Caco-2 (cell line): ENCODE measurements at regions not wholly inside any gene's neighbourhood (a gene's known extent, or its start where the extent isn't known, plus 50 kb on each side); places are given as distances from the start of the nearest gene placed in this dataset.
"Not testable (repeated sequence)": the region's sequence is repeated elsewhere in the genome, so short reads cannot be mapped to it uniquely, and the experiment has no call there.

Experiments used
- BruUV-seq: library from RNA; stranded (reverse); fragments of 400-500 nt; replicated peaks from 2 replicates; lab custom pipeline; 2021; lab: Mats Ljungman, UMichigan
- CTCF ChIA-PET: fragments of 300-600 bp; sonication (Branson Sonifier 250); formaldehyde crosslinking; loops from one replicate; lab custom pipeline; 2022; ENCODE audit warnings: antibody characterized with exemption; lab: Charles Lee
- POLR2A ChIA-PET: fragments of 300-600 bp; sonication (Branson Sonifier 250); formaldehyde crosslinking; loops from one replicate; lab custom pipeline; 2022; ENCODE audit warnings: antibody characterized with exemption; lab: Charles Lee
- DNase-seq, 2 experiments: peaks; one replicate each; pipeline versions ENCODE4 v3.0.0 to v3.0.0-alpha.2; 2020 to 2022
- H3K27me3 ChIP-seq: replicated peaks from 2 replicates; pipeline ENCODE4 v1.6.0; 2011; ENCODE audit warnings: low read length; ENCODE audit not compliant: control insufficient read depth, insufficient read depth
- H3K36me3 ChIP-seq: 2 replicates; pipeline ENCODE4 v1.5.1; 2011; ENCODE audit warnings: low read length; ENCODE audit not compliant: control insufficient read depth, insufficient read depth
- H3K4me1 ChIP-seq: fragments of 250-450 bp; sonication (Bioruptor Pico); 2 replicates; pipeline ENCODE4 v1.5.1; 2020; ENCODE audit warnings: mild to moderate bottlenecking
- H3K4me3 ChIP-seq: 2 replicates; pipeline ENCODE4 v1.5.1; 2011; ENCODE audit warnings: low read depth, mild to moderate bottlenecking, control low read depth, low read length
- H3K9me3 ChIP-seq: fragments of 250-450 bp; sonication (Bioruptor Pico); 2 replicates; pipeline ENCODE4 v1.5.1; 2020; ENCODE audit warnings: mild to moderate bottlenecking, moderate library complexity
- H3K27ac Mint-ChIP-seq: one replicate; pipeline ENCODE4 v1.8.0; 2022; ENCODE audit warnings: mixed read lengths; ENCODE audit not compliant: unreplicated experiment
- H3K27me3 Mint-ChIP-seq: one replicate; pipeline ENCODE4 v1.8.0; 2022; ENCODE audit warnings: mixed read lengths; ENCODE audit not compliant: insufficient read depth, unreplicated experiment
- H3K36me3 Mint-ChIP-seq: one replicate; pipeline ENCODE4 v1.8.0; 2022; ENCODE audit warnings: mild to moderate bottlenecking, mixed read lengths; ENCODE audit not compliant: insufficient read depth, unreplicated experiment
- H3K4me1 Mint-ChIP-seq: one replicate; pipeline ENCODE4 v1.8.0; 2022; ENCODE audit warnings: low read depth, mixed read lengths; ENCODE audit not compliant: unreplicated experiment
- H3K4me3 Mint-ChIP-seq: one replicate; pipeline ENCODE4 v1.8.0; 2022; ENCODE audit warnings: mild to moderate bottlenecking, moderate library complexity, mixed read lengths; ENCODE audit not compliant: unreplicated experiment
- H3K9me3 Mint-ChIP-seq: one replicate; pipeline ENCODE4 v1.8.0; 2022; ENCODE audit warnings: mixed read lengths; ENCODE audit not compliant: unreplicated experiment
- CTCF ChIP-seq, 2 experiments: fragments of 200-600 bp in 1 of 2; IDR thresholded peaks; 1 replicate in 1 of 2; 2 replicates in 1 of 2; pipeline versions ENCODE4 v1.5.1 to v1.8.0; 2011 to 2022; ENCODE audit warnings: antibody characterized with exemption in 1 of 2, control low read depth in 1 of 2, inconsistent platforms in 1 of 2, low read depth in 1 of 2, low read length in 1 of 2, mild to moderate bottlenecking in 1 of 2, moderate library complexity in 1 of 2; ENCODE audit not compliant: insufficient read depth in 1 of 2, severe bottlenecking in 1 of 2, unreplicated experiment in 1 of 2
- intact Hi-C: fragments of 100-400 bp; cut with micrococcal nuclease; formaldehyde crosslinking; loops from one replicate; pipeline ENCODE4 v1.10.0; 2022; ENCODE audit not compliant: unreplicated experiment

- no peak overlapping the region for H3K4me3 Mint-ChIP-seq
- H3K4me1 Mint-ChIP-seq, result no peaks in the 10 kb centered on the region
- ChIA-PET POLR2A (no interaction called here), CTCF (no interaction called here)
- TF ChIP-seq CTCF (IDR thresholded peaks at IDR 0.05; ENCODE audit: insufficient read depth in 1 of 2, low read depth in 1 of 2, low read length in 1 of 2, severe bottlenecking in 1 of 2, unreplicated experiment in 1 of 2), result no peak
- Histone ChIP-seq H3K36me3 (no peaks in the 10 kb centered on the region), H3K9me3 (no peaks in the 10 kb centered on the region), H3K4me3 (no peak overlapping the region), H3K4me1 (0 out of 2 replicates have a peak, but pooled peaks cover 6% of the 10 kb centered on the region), H3K27me3 (no peaks in the 10 kb centered on the region)
- no TSS peak for BruUV-seq
- no peak for DNase-seq
- H3K36me3 Mint-ChIP-seq, result no peaks in the 10 kb centered on the region
- H3K27me3 Mint-ChIP-seq, result no peaks in the 10 kb centered on the region
- intact Hi-C loops, result no loop called here
- H3K27ac Mint-ChIP-seq, result no peak overlapping the region
- H3K9me3 Mint-ChIP-seq, result no peaks in the 10 kb centered on the region
Observed at GRCh38 chr5:91297994-91298393, 85.1 kb downstream of the ARRDC3 start.

- Histone ChIP-seq H3K4me3 (no peak overlapping the region), H3K9me3 (no peaks in the 10 kb centered on the region), H3K4me1 (0 out of 2 replicates have a peak, but pooled peaks cover 6% of the 10 kb centered on the region), H3K27me3 (no peaks in the 10 kb centered on the region), H3K36me3 (no peaks in the 10 kb centered on the region)
- intact Hi-C loops, result no loop called here
- DNase-seq, result no peak
- ChIA-PET POLR2A (no interaction called here), CTCF (no interaction called here)
- Mint-ChIP-seq H3K36me3 (no peaks in the 10 kb centered on the region), H3K27me3 (no peaks in the 10 kb centered on the region), H3K27ac (no peak overlapping the region), H3K9me3 (no peaks in the 10 kb centered on the region), H3K4me3 (no peak overlapping the region), H3K4me1 (no peaks in the 10 kb centered on the region)
- TF ChIP-seq CTCF (IDR thresholded peaks at IDR 0.05; ENCODE audit: insufficient read depth in 1 of 2, low read depth in 1 of 2, low read length in 1 of 2, severe bottlenecking in 1 of 2, unreplicated experiment in 1 of 2), result no peak
- BruUV-seq, result no TSS peak
Observed at GRCh38 chr5:91296674-91297143, 86.4 kb downstream of the ARRDC3 start.

GRCh38 chr5:91296102-91296501, 87.0 kb downstream of the ARRDC3 start:
- H3K27me3 ChIP-seq, BruUV-seq, H3K36me3 Mint-ChIP-seq, H3K4me1 ChIP-seq, H3K4me3 ChIP-seq, H3K9me3 ChIP-seq, DNase-seq, H3K4me3 Mint-ChIP-seq, H3K36me3 ChIP-seq, H3K27ac Mint-ChIP-seq, POLR2A ChIA-PET, H3K27me3 Mint-ChIP-seq, CTCF ChIA-PET, H3K4me1 Mint-ChIP-seq, H3K9me3 Mint-ChIP-seq, intact Hi-C loops: not testable (repeated sequence)

GRCh38 chr5:91293131-91293530, 90.0 kb downstream of the ARRDC3 start:
- no TSS peak for BruUV-seq
- no peaks in the 10 kb centered on the region for H3K4me1 Mint-ChIP-seq
- Histone ChIP-seq H3K4me3 (no peak overlapping the region), H3K4me1 (0 out of 2 replicates have a peak, but pooled peaks cover 6% of the 10 kb centered on the region), H3K36me3 (no peaks in the 10 kb centered on the region), H3K9me3 (no peaks in the 10 kb centered on the region), H3K27me3 (no peaks in the 10 kb centered on the region)
- CTCF ChIA-PET, result no interaction called here
- no peak for DNase-seq
- no peak overlapping the region for H3K4me3 Mint-ChIP-seq
- no peaks in the 10 kb centered on the region for H3K9me3 Mint-ChIP-seq
- no peaks in the 10 kb centered on the region for H3K36me3 Mint-ChIP-seq
- POLR2A ChIA-PET, result no interaction called here
- no peak overlapping the region for H3K27ac Mint-ChIP-seq
- H3K27me3 Mint-ChIP-seq, result no peaks in the 10 kb centered on the region
- TF ChIP-seq CTCF (IDR thresholded peaks at IDR 0.05; ENCODE audit: insufficient read depth in 1 of 2, low read depth in 1 of 2, low read length in 1 of 2, severe bottlenecking in 1 of 2, unreplicated experiment in 1 of 2), result no peak
- intact Hi-C loops, result no loop called here
